ENCODE measurements at regions not wholly inside any gene's neighbourhood (a gene's known extent, or its start where the extent isn't known, plus 50 kb on each side); places are given as distances from the start of the nearest gene placed in this dataset.
A peak's percentile ranks its signal among the peaks of the same experiment; 100 is the strongest.
"Not testable (repeated sequence)": the region's sequence is repeated elsewhere in the genome, so short reads cannot be mapped to it uniquely, and the experiment has no call there.

DNA sequence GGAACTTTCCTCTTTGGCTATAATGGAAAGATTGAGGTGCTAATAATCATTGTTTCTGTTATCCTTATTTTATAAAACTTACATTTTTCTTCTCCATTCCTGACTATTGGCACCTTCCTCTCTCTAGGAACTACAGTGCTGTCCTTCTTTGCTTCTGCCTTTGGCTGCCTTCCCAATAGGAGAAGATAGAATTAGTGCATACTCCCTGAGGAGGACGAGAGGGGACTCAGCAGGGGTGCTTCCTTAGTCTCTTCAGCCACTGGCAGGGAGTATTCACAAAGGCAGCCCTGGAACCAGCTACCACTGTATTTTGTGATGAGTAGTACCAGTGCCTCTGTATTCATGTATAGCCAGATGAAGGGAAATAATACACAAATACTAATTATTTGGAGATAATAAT lies 208.5 kb downstream of the FOXG1 start:
- H3K27ac Mint-ChIP-seq, result no peak overlapping the region
- no peak overlapping the region for H3K4me3 Mint-ChIP-seq
- H3K36me3 Mint-ChIP-seq, result no peaks in the 10 kb centered on the region
- DNase-seq (no peak), ATAC-seq (replicated peaks) (no peak)
- no peaks in the 10 kb centered on the region for H3K4me1 Mint-ChIP-seq
- no peaks in the 10 kb centered on the region for H3K27me3 Mint-ChIP-seq
- no peaks in the 10 kb centered on the region for H3K9me3 Mint-ChIP-seq

DNA sequence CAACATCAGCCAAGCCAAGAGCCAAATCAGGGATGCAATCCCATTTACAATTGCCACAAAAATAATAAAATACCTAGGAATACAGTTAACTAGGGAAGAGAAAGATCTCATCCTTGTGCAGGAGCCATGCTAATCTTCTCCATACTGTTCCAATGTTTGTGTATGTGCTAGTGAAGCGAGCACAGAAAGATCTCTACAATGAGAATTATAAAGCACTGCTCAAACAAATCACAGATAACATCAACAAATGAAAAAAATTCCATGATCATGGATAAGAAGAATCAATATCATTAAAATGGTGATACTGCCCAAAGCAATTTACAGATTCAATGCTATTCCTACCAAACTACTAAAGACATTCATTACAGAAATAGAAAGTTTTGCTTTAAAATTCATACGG lies 215.6 kb downstream of the FOXG1 start:
- H3K4me3 Mint-ChIP-seq, result no peak overlapping the region
- no peaks in the 10 kb centered on the region for H3K4me1 Mint-ChIP-seq
- H3K36me3 Mint-ChIP-seq, result no peaks in the 10 kb centered on the region
- peaks cover 0 to 3% of the 10 kb centered on the region in 2 donors for H3K9me3 Mint-ChIP-seq
- no peaks in the 10 kb centered on the region for H3K27me3 Mint-ChIP-seq
- ATAC-seq (replicated peaks) (no peak), DNase-seq (no peak)
- H3K27ac Mint-ChIP-seq, result no peak overlapping the region

DNA sequence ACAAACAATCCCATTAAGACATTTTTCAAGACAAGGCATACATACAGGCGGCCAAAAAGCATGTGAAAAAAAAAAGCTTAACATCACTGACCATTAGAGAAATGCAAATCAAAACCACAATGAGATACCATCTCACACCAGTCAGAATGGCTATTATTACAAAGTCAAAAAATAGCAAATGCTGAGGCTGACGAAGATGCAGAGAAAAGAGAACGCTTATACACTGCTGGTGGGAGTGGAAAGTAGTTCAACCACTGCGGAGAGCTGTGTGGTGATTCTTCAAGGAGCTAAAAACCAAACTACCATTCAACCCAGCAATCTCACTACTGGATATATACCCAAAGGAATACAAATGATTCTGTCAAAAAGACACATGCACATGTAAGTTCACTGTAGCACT lies 216.7 kb downstream of the FOXG1 start:
- H3K36me3 Mint-ChIP-seq, result no peaks in the 10 kb centered on the region
- no peaks in the 10 kb centered on the region for H3K27me3 Mint-ChIP-seq
- peaks cover 0 to 5% of the 10 kb centered on the region in 2 donors for H3K9me3 Mint-ChIP-seq
- H3K4me1 Mint-ChIP-seq, result no peaks in the 10 kb centered on the region
- DNase-seq (no peak), ATAC-seq (replicated peaks) (no peak)
- H3K27ac Mint-ChIP-seq, result no peak overlapping the region
- H3K4me3 Mint-ChIP-seq, result no peak overlapping the region

DNA sequence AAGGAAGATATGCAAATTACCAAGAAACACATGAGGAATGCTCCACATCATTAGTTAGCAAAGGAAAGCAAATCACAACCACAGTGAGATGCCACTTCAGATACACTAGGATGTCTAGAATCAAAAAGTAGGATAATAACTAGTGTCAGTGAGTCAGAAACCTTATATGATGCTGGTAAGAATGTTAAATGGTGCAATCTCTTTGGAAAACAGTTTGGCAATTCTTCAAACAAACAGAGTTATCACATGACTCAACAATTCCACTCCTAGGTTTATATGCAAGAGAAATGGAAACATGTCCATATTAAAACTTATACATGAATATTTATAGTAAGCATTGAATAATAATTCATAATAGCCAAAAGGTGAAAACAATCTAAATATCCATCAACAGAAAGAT lies 220.9 kb downstream of the FOXG1 start:
- H3K36me3 Mint-ChIP-seq, result no peaks in the 10 kb centered on the region
- no peak overlapping the region for H3K27ac Mint-ChIP-seq
- ATAC-seq (replicated peaks), result no peak
- peaks cover 0 to 7% of the 10 kb centered on the region in 2 donors for H3K9me3 Mint-ChIP-seq
- H3K4me1 Mint-ChIP-seq, result no peaks in the 10 kb centered on the region
- no peak overlapping the region for H3K4me3 Mint-ChIP-seq
- H3K27me3 Mint-ChIP-seq, result no peaks in the 10 kb centered on the region
- no peak for DNase-seq

DNA sequence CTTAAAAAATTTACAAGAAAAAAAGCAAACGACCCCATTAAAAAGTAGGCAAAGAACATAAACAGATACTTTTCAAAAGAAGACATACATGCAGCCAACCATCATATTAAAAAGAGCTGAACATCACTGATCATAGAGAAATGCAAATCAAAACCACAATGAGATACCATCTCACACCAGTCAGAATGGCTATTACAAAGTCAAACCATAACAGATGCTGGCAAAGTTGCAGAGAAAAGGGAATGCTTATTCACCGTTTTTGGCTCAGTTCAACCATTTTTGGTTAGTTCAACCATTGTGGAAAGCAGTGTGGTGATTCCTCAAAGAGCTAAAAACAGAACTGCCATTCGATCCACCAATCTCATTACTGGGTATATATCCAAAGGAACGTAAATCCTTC lies 230.6 kb downstream of the FOXG1 start:
- H3K27ac Mint-ChIP-seq; H3K36me3 Mint-ChIP-seq; ATAC-seq (replicated peaks); H3K9me3 Mint-ChIP-seq; DNase-seq; H3K4me3 Mint-ChIP-seq; H3K4me1 Mint-ChIP-seq; H3K27me3 Mint-ChIP-seq: not testable (repeated sequence)

DNA sequence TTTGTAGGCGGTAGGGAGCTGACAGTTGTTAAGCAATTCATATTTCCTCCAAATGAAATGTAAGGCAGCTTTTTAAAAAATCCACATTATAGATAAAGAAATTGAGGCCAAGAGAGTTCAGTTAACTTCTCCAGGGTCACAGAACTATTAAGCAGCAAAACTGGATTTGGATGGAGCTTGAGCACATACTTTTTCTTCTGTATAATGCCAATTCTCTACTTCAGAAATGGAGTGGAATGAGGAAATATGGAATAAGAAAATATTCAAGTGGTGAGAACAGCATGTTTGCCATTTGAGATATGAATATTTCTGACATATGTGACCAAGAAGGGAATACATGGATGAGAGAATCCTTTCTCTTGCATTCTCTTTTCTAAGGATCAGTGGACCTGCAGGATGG lies 233.1 kb downstream of the FOXG1 start:
- no peaks in the 10 kb centered on the region for H3K27me3 Mint-ChIP-seq
- H3K4me3 Mint-ChIP-seq, result no peak overlapping the region
- no peaks in the 10 kb centered on the region for H3K4me1 Mint-ChIP-seq
- no peak for DNase-seq
- H3K9me3 Mint-ChIP-seq, result peaks cover 0 to 4% of the 10 kb centered on the region in 2 donors
- no peaks in the 10 kb centered on the region for H3K36me3 Mint-ChIP-seq
- ATAC-seq (replicated peaks), result no peak
- H3K27ac Mint-ChIP-seq, result no peak overlapping the region

DNA sequence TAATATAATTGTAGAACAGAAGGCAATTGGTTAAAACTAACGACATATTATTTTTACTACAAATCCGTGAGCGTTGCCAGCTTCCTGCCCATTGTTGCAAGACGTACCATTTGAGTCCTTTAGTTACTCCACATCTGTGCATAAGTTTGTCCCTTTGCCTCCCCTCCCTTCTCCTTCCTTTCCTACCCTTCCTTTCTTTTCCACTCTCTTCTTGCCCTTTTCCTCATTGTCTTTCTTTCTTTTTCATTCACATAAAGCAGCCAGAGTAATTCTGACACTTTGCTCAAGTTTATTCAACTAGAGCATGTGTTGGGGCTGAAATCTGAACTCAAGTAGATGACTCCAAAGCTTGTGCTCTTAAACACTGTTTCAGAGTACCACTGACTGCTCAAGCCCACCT lies 239.1 kb downstream of the FOXG1 start:
- Mint-ChIP-seq H3K27me3 (no peaks in the 10 kb centered on the region), H3K9me3 (peaks cover 0 to 5% of the 10 kb centered on the region in 2 donors), H3K27ac (no peak overlapping the region), H3K4me1 (no peaks in the 10 kb centered on the region), H3K36me3 (no peaks in the 10 kb centered on the region), H3K4me3 (no peak overlapping the region)
- ATAC-seq (replicated peaks), result no peak
- no peak for DNase-seq

DNA sequence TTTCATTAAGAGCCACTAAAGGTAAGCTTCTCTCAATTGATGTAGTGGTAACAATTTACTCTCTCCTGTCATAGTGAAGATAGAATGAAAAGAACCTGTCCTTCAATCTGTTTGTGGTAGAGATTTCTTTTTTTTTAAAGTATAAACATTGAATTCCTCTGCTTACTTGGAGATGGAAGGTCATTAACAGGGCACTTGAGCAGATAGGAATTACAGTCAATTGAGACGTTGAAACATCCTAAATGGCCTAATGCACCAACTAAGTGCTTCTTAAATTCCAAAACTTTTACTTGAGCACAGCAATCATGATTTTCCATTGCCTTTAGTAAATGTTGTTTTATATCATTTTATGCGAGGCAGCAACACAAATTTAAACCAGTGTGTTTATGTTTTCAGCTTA lies 241.4 kb downstream of the FOXG1 start:
- H3K36me3 Mint-ChIP-seq, result no peaks in the 10 kb centered on the region
- no peak overlapping the region for H3K4me3 Mint-ChIP-seq
- ATAC-seq (replicated peaks) (no peak), DNase-seq (no peak)
- no peaks in the 10 kb centered on the region for H3K27me3 Mint-ChIP-seq
- H3K27ac Mint-ChIP-seq, result no peak overlapping the region
- H3K4me1 Mint-ChIP-seq, result no peaks in the 10 kb centered on the region
- peaks cover 0 to 4% of the 10 kb centered on the region in 2 donors for H3K9me3 Mint-ChIP-seq

DNA sequence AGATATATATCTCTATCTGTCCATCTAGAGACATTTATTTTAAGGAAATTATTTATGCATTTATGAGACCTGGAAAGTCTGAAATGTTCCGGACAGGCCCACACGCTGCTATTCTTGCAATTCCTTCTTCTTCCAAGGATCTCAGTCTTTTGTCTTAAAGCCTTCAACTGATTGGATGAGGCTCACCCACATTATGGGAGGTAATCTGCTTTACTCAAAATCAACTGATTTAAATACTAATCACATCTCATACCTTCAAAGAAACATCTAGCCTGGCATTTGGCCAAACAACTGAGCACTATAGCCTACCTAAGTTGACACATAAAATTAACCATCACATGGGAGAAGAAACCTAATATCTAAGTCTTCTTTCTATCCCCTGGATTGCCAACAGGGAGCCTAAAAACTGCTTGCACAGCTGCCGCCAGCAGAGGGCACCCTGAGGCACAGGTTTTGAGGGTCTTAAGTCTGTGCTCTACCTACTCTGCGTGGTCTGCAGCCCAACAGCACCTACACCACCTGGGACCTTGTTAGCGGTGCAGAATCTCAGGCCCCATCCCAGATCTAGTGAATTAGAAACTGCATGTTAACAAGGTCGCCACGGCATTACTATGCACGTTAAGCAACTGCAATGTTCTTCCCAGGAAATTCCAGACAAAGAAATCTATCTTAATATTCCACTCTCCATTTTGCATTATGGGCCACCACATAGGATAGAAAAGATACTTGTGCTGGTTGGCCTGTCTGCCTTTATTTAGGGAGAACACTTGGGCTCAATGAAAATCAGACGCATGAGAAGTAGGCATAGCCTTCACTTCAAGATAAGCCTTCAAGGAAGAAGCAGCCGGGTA lies 249.7 kb downstream of the FOXG1 start:
- ATAC-seq (replicated peaks), result peak in 1 of 2 donors; percentile 47
- Mint-ChIP-seq H3K27ac (no peak overlapping the region), H3K27me3 (no peaks in the 10 kb centered on the region), H3K36me3 (no peaks in the 10 kb centered on the region), H3K4me3 (no peak overlapping the region), H3K9me3 (peaks cover 0 to 3% of the 10 kb centered on the region in 2 donors), H3K4me1 (no peaks in the 10 kb centered on the region)
- DNase-seq, result no peak

DNA sequence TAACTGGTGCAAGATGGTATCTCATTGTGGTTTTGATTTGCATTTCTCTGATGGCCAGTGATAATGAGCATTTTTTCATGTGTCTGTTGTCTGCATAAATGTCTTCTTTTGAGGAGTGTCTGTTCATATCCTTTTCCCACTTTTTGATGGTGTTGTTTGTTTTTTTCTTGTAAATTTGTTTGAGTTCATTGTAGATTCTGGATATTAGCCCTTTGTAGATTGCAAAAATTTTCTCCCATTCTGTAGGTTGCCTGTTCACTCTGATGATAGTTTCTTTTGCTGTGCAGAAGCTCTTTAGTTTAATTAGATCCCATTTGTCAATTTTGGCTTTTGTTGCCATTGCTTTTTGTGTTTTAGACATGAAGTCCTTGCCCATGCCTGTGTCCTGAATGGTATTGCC lies 256.9 kb downstream of the FOXG1 start:
- ATAC-seq (replicated peaks); H3K4me1 Mint-ChIP-seq; DNase-seq; H3K27me3 Mint-ChIP-seq; H3K4me3 Mint-ChIP-seq; H3K36me3 Mint-ChIP-seq; H3K27ac Mint-ChIP-seq: not testable (repeated sequence)
- H3K9me3 Mint-ChIP-seq, result peaks cover 9 to 19% of the 10 kb centered on the region in 2 donors

DNA sequence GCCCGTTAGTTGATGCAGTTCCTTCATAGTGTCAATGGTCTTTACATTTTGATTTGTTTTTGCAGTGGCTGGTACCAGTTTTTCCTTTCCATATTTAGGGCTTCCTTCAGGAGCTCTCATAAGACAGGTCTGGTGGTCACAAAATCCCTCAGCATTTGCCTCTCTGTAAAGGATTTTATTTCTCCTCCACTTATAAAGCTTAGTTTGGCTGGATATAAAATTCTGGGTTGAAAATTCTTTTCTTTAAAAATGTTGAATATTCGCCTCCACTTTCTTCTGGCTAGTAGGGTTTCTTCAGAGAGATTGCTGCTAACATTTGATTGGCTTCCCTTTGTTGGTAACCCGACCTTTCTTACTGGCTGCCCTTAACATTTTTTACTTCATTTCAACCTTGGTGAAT lies 260.9 kb downstream of the FOXG1 start:
- not testable (repeated sequence) for H3K27ac Mint-ChIP-seq; H3K4me1 Mint-ChIP-seq; DNase-seq; H3K4me3 Mint-ChIP-seq; H3K36me3 Mint-ChIP-seq; H3K27me3 Mint-ChIP-seq; ATAC-seq (replicated peaks)
- peaks cover 9 to 19% of the 10 kb centered on the region in 2 donors for H3K9me3 Mint-ChIP-seq

DNA sequence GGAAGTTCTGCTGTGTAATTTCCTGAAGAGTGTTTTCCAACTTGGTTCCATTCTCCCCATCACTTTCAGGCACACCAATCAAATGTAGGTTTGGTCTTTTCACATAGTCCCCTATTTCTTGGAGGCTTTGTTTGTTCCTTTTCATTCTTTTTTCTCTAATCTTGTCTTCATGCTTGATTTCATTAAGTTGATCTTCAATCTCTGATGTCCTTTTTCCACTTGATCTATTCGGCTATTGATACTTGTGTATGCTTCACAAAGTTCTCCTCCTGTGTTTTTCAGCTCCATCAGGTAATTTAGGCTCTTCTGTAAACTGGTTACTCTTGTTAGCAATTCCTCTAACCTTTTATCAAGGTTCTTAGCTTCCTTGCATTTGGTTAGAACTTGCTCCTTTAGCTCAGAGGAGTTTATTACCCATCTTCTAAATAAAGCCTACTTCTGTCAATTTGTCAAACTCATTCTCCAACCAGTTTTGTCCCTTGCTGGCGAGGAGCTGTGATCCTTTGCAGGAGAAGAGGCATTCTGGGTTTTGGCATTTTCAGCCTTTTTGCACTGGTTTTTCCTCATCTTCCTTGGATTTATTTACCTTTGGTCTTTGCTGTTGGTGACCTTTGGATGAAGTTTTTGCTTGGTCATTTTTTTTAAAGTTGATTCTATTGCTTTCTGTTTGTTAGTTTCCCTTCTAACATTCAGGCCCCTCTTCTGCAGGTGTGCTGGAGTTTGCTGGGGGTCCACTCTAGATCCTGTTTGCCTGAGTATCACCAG lies 261.5 kb downstream of the FOXG1 start:
- ATAC-seq (replicated peaks); DNase-seq; H3K36me3 Mint-ChIP-seq; H3K4me3 Mint-ChIP-seq; H3K27me3 Mint-ChIP-seq; H3K27ac Mint-ChIP-seq; H3K4me1 Mint-ChIP-seq: not testable (repeated sequence)
- H3K9me3 Mint-ChIP-seq, result peaks cover 9 to 19% of the 10 kb centered on the region in 2 donors

DNA sequence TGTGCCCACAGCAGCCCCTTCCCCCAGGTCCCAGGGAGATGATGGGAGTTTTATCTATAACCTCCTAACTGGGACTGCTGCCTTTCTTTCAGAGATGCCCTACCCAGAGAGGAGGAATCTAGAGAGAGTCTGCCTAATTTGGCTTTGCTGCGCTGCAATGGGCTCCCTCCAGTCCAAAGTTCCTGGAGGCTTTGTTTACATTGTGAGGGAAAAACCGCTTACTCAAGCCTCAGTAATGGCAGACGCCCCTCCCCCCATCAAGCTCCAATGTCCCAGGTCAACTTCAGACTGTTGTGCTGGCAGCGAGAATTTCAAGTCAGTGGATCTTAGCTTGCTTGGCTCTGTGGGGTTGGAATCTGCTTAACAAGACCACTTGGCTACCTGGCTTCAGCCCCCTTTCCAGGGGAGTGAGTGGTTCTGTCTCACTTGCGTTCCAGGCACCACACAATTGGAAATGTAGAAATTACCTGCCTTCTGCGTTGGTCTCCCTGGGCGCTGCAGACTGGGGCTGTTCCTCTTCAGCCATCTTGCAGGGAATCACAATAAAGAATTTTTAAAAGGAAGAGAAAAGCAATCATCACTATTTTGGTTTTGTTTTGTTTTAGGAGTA lies 262.5 kb downstream of the FOXG1 start:
- H3K9me3 Mint-ChIP-seq, result peaks cover 9 to 19% of the 10 kb centered on the region in 2 donors
- no peaks in the 10 kb centered on the region for H3K27me3 Mint-ChIP-seq
- ATAC-seq (replicated peaks) (no peak), DNase-seq (no peak)
- no peak overlapping the region for H3K27ac Mint-ChIP-seq
- no peaks in the 10 kb centered on the region for H3K4me1 Mint-ChIP-seq
- no peak overlapping the region for H3K4me3 Mint-ChIP-seq
- H3K36me3 Mint-ChIP-seq, result no peaks in the 10 kb centered on the region

DNA sequence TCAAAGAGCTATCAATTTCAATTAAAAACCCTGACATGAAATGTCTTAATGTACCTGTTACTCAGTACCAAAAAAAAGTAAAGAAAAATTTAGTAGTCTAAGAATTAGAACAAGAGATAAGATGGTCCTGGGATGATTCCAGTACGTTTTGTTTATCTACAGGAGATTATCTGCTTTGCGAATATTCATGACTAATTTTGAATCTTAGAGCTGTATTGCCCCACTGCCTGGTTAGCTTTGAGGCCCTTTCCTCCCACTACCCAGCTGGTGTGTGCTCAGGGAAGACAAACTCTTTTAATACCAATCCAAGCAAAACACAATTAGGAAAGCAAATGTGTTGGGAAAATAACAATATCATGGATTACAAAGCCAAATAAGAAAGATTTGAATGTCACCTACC lies 263.5 kb downstream of the FOXG1 start:
- H3K27ac Mint-ChIP-seq, result no peak overlapping the region
- no peaks in the 10 kb centered on the region for H3K4me1 Mint-ChIP-seq
- peaks cover 6 to 15% of the 10 kb centered on the region in 2 donors for H3K9me3 Mint-ChIP-seq
- H3K4me3 Mint-ChIP-seq, result no peak overlapping the region
- ATAC-seq (replicated peaks) (no peak), DNase-seq (no peak)
- H3K36me3 Mint-ChIP-seq, result no peaks in the 10 kb centered on the region
- H3K27me3 Mint-ChIP-seq, result no peaks in the 10 kb centered on the region

DNA sequence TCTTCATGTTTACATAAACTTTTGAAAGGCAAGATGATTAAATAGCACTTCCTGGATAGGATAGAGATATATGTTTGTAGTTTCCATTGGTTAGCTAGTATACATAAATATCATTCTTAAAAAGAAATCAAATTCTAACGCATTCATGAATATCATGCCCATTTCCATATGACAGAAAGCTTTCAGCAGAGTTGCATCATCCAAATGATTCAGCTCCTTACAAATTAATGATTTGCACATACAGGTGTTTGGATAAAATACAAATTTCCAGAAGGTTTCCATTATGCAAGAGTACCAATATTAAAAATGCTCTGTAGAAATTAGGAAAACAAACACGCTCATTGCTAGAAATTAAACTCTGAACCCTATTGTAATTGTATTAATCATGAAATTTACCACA lies 264.4 kb downstream of the FOXG1 start:
- Mint-ChIP-seq H3K9me3 (peaks cover 6 to 15% of the 10 kb centered on the region in 2 donors), H3K27ac (no peak overlapping the region)
- DNase-seq, result no peak

More for the DNA sequence above, 264.4 kb downstream of the FOXG1 start:
- Mint-ChIP-seq H3K4me3 (no peak overlapping the region), H3K36me3 (no peaks in the 10 kb centered on the region), H3K4me1 (no peaks in the 10 kb centered on the region), H3K27me3 (no peaks in the 10 kb centered on the region)
- ATAC-seq (replicated peaks), result no peak
